Right lobe of liver (tissue), 4 donors: ENCODE measurements at regions not wholly inside any gene's neighbourhood (a gene's known extent, or its start where the extent isn't known, plus 50 kb on each side); places are given as distances from the start of the nearest gene placed in this dataset.

Source experiments
- POLR2A ChIP-seq: fragments of 450-650 bp; IDR thresholded peaks from one replicate; pipeline ENCODE4 v1.6.1; 2017; ENCODE audit warnings: antibody characterized with exemption, mild to moderate bottlenecking
- TF ChIP-seq, protein P1 (sequence below), 4 donors: fragments of 200-600 bp in 3 of 4; fragments of 450-650 bp in 1 of 4; IDR thresholded peaks; one replicate each; pipeline versions ENCODE4 v1.5.1 to v1.8.0; 2016 to 2022; ENCODE audit warnings: antibody characterized with exemption in 4 of 4, mild to moderate bottlenecking in 2 of 4
- donor health status: DM: no; HTN: no; CAD: no.
- donor health status: DM: no; HTN: no; CAD: no.
- donor health status: DM: no; HTN: yes; CAD: no.

DNA sequence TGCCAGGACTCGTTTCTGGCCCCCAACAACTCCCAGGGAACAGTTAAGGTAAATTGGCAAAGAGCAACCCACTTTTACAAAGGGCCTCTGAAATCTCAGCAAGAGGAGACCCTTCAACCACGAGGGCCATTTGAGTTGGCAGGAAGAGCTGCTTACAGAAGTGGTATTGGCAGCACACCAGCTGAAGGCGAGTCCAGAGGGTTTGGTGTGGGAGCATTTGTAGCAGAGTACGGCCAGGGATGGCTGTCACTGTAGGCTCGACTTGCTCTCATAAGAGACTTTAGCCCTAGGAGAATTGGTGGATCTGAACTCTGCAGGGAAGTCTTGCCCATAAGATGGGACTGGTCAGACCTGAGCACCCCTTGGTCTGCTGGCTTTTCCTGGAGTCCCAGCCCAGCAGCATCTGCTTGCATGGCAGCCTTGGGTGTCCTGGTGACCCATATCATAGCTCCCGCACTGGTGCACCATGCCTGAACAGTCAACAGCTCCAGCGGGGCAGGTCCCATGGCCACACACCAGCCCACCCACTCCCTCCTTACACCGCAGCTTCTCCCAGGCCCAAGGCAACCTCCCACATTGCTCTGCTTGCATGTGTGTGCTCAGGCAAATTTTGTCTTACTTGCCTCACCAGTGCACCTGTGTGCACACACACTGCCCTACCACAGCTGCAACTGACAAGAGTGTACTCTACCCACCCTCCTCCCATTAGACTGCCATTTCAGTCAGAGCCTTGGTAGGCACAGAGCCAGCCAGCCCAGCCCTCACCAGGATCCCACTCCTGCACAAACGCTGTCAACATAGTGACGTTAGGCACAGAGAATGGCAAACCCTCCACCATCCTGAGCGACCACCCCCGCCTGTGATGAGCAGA is 861.6 kb upstream of the DPPA4 start:
- TF ChIP-seq, protein P1, sequence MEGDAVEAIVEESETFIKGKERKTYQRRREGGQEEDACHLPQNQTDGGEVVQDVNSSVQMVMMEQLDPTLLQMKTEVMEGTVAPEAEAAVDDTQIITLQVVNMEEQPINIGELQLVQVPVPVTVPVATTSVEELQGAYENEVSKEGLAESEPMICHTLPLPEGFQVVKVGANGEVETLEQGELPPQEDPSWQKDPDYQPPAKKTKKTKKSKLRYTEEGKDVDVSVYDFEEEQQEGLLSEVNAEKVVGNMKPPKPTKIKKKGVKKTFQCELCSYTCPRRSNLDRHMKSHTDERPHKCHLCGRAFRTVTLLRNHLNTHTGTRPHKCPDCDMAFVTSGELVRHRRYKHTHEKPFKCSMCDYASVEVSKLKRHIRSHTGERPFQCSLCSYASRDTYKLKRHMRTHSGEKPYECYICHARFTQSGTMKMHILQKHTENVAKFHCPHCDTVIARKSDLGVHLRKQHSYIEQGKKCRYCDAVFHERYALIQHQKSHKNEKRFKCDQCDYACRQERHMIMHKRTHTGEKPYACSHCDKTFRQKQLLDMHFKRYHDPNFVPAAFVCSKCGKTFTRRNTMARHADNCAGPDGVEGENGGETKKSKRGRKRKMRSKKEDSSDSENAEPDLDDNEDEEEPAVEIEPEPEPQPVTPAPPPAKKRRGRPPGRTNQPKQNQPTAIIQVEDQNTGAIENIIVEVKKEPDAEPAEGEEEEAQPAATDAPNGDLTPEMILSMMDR (IDR thresholded peaks at IDR 0.05), result no peak
- TF ChIP-seq POLR2A, result no peak
